Endometrium (tissue), 2 donors: ENCODE measurements at regions not wholly inside any gene's neighbourhood (a gene's known extent, or its start where the extent isn't known, plus 50 kb on each side); places are given as distances from the start of the nearest gene placed in this dataset.
A peak's percentile ranks its signal among the peaks of the same experiment; 100 is the strongest.

Source experiments
- FAIRE-seq: peaks from 2 replicates; lab custom pipeline; 2012; peaks lifted over from hg19 to GRCh38; lab: Jason Lieb, UNC
- donor health status: control.
- donor health status: control.

GRCh38 chr3:117666325-117666724 is 956.7 kb downstream of the TUSC7 start:
- no peak for FAIRE-seq

- FAIRE-seq, result no peak
Measured at GRCh38 chr3:117666812-117667211, 957.2 kb downstream of the TUSC7 start.

DNA sequence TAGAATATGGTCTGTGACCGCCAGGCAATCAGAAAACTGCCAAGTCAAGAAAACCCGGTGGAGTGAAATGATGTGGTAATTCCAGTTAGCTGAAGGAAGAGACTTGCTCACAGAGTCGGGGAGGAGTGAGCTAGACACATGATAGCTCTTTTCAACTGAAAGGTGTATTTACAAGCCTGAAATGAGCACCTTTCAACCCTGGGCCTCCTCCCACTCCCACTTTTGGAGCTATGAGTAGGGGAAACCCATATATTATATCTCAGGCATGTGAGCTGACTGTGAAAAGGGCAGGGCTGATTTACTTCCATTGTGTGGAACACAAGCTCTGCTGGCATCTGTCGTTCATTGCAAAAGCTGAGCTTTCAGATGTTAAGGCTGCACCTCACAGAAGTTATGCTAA is 960.2 kb downstream of the TUSC7 start:
- no peak for FAIRE-seq

DNA sequence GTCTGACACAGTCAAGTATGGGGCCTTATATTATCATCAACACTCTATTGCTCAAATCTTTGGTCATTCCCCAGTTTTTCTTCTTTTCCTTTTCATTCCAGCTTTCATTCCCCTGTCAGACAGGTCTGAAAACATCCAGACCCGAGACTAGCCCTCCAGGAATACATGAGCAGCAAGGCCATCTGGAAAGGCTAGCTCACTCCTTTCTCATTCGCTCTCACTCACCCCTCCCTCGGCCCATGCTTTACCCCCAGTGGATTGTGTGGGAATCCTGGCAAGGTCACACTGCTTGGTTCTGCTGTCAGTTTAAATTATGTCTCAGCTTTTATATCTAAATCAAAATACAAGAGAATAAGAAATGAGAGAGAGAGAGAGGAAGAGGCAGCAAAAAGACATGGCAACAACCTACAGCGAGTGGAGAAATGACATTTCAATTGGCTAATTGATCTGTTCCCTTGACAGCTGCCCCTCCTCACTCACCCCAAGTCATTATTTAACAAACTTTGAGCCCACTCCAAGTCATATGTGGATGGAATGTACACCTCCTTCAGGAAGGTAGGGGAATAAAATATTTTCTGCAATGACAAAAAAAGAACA is 962.2 kb downstream of the TUSC7 start:
- no peak for FAIRE-seq

GRCh38 chr3:117674321-117674720 is 964.7 kb downstream of the TUSC7 start:
- FAIRE-seq, result no peak

DNA sequence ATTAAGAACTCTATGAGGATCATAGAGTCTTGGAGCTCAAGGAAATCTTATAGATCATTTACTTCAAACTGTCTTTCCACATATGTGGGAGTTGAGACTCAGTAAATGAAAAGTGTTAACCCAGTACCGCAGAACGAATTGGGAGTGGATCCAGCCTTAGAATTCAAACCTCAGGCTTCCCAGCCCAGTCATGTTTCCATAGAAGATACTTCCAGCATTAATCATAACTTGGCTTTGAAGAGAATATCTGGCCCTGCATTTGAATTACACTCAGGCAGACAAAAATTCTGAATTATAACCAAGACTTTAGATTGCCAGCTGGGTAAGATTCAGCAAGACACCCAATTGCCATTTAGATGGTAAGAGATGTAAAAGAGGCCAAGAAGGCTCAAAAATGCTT is 972.0 kb downstream of the TUSC7 start:
- no peak for FAIRE-seq

- no peak for FAIRE-seq
Measured at GRCh38 chr3:117687096-117687495, 977.5 kb downstream of the TUSC7 start.

DNA sequence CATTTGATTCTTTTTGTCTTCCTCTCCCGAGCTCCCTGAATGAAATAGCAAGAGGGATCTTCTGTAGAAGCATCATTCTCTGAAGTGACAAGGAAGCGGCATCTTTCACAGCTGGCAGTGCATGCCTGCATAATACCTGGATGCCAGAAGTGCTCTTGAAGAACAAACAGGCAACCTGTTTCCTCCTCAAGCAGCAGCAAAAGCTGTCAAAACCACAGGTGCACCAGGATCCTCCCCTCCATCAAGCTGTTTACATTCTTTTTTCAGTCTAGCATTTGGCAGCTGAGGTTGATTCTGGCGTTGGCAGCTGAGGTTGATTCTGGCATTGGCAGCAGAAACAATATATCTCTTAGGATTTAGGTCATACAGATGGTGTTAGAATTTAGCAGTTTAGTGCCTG is 979.0 kb downstream of the TUSC7 start:
- FAIRE-seq, result no peak

DNA sequence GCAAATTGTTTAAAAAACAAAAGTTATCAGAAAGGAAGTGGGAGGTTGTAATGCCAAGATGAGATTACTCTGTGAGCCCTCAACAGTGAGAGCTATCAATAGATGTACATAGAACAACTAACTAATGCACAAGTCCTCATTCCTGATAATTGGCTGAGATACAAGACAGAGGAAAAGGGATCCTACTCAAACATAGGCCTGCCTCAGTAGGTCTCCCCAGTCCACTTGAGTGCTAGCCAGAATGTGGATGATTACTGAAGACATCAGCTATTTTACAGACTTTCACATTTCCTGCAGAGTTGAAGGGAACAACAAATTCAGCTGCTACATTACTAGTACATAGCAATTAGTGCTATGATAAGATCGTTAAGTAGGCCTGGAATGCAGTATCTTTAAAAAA is 981.9 kb downstream of the TUSC7 start:
- FAIRE-seq, result no peak

- FAIRE-seq, result no peak
Measured at GRCh38 chr3:117692416-117692995, 982.9 kb downstream of the TUSC7 start.

DNA sequence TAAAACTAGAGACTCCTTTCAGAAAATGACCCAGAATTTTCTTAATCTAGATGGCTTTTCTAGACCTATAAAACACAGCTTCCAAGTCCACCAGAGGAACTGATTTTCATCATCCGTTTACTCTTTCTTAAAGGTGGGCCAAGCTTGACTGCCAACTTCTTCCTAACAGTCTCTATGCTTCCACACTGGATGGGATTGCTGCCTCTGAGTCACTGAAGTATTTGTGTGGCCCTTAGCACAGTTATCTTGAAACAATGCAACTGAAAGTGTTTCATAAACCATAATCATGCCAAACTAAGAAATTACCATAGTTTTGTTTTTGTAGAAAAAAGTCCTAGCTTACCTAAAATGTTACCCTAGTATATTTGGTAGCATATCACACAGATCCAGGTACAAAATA is 985.7 kb downstream of the TUSC7 start:
- FAIRE-seq, result no peak

- FAIRE-seq, result no peak
Measured at GRCh38 chr3:117695871-117696645, 986.5 kb downstream of the TUSC7 start.

DNA sequence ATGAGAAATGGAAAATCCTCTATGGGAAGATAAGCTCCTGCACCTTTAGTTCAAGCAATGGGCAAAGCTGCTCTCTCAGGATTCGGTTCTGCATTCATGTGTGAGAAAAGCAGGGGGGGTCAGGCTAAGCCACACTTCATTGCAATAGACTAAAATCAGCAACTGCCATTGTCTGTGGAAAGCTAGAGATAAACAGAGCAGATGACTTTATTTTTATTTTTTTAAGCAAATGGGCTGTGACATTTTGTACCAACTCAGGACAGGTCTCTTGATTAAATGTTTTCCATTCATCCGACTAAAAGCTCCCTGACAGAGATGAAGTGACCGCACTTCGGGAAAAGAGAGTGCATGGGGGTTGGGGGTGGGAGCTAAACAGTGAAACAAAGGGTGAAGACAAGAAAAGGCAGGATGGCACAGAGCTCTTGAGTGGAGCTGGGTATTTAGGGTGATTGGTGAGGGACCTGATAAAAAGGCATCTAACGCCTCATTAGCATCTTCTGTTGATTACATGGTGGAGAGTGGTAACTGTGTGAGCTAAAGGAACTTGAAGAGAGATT is 987.4 kb downstream of the TUSC7 start:
- FAIRE-seq, result no peak

GRCh38 chr3:117699058-117699457 is 989.5 kb downstream of the TUSC7 start:
- FAIRE-seq, result peak; percentile 18

- no peak for FAIRE-seq
Measured at GRCh38 chr3:117700573-117701360, 991.2 kb downstream of the TUSC7 start.

- no peak for FAIRE-seq
Measured at GRCh38 chr3:117705011-117705410, 995.4 kb downstream of the TUSC7 start.

DNA sequence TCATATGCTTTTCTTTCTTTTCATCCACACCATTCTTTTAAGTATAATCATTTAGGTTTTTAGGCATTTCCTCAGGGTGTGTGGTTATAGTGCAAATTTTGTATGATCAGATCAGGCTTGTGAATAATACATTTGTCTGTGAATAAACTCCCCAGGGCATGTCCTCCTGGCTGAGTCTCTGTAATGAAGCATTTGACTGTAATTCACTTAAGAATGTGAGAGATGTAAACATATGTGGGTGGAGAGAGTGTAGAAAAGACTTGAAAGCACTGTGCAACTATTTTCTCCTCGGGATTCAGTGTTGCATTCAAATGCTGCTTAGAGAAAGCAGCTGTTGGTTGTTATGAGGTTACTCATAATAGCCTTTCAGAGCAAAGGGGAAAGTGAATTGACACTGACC is 996.5 kb downstream of the TUSC7 start:
- peak; percentile 77 for FAIRE-seq

- FAIRE-seq, result no peak
Measured at GRCh38 chr3:117706756-117707155, 997.2 kb downstream of the TUSC7 start.

DNA sequence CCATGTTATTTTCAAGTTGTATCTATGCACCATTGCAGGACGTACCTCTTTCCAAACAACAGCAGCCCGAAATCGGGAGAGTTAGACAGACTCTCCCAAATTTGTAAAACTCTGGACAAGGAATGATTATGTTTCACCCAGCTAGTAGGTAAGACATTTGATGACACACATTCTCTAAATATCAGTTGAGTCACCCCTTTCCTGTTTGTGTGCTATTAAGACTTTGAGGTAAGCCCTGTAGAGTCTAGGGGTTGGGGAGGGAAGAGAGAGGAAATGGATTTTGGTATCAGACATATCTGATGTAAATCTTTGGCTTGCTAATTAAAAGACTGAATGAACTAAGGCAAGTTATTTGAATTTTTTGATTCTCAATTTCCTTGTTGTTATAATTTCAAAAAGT is 999.0 kb downstream of the TUSC7 start:
- no peak for FAIRE-seq

DNA sequence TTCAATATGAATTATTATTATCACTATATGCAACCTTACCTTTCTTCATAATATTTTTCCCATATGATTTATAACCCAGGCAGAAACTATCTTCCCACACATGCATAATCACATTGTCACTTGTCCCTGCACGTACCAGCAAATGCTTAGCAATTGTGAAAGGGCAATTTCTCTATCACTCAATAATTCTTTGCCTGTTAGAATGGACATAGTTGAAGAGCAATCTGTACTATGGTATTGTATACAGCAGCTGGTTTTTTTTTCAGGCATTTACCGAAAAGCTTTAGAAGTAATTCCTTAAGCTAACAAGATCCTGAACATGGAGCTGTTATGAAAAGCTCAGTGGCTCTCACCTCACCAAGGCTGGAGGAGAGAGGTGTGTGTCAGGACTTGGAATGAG is 999.5 kb downstream of the TUSC7 start:
- FAIRE-seq, result no peak

DNA sequence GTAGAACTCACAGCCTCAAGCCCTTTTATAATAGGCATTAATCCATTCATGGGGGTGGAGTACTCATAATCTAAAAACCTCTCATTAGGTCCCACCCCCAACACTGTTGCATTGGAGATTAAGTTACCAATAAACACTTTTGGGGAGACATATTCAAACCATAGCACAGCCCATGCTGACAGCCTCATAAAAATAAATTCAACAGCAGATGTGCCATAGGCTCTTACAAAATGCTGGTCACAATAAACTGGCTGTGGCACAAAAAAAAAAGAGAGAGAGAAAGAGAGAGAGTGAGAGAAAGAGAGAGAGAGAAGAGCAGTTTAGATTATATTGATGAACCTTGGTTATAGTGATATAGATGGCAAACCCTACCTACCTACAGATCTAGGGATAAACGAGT is 1000.9 kb downstream of the TUSC7 start:
- FAIRE-seq, result no peak

GRCh38 chr3:117719316-117719926 is 1009.8 kb downstream of the TUSC7 start:
- FAIRE-seq, result peak; percentile 90
